Activated gamma-delta T cell treated with Interleukin-2 at 50 U/mL for 16 hours (primary cell): ENCODE measurements at regions not wholly inside any gene's neighbourhood (a gene's known extent, or its start where the extent isn't known, plus 50 kb on each side); places are given as distances from the start of the nearest gene placed in this dataset.

Experiments used
- DNase-seq: peaks from one replicate; pipeline ENCODE4 v3.0.0-alpha.2; 2020

DNA sequence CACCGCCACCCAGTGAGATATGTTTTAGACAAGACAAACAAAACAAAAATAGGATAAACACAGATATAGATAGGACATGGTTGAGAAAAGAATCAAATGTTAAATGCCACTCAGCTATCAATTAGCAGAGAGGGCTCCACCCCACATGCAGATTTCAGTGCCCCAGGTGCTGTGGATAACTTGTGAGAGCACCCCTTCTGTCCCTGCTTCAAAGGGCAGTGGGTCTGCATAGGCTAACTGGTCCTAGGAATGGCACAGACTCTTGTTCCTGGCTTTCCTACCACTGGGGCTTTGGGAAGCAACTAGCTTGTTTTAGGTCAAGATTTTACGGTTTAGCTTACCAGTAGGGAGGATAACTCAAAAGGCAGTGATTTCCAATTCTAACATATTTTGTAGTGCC, 460.3 kb downstream of the TSHZ3 start:
- DNase-seq = no peak

DNA sequence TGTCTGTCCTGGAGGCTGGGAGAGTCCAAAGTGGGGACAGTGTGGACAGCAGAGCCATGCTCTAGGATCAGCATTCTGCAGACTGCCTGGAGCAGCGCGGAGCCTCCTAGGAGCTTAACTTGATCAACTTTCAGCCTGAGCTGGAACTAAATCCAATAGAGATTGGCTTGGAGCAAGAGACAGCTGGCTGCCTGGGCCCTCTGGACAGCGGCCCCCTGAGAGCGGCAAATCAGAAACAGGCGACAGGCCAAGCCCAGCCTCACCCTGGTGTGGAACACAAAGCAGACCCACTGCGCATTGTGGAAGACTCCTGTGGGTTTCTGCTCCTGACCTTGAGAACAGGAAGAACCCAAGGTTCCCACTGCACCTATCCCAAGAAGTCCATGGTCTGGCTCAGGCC, 462.2 kb downstream of the TSHZ3 start:
- DNase-seq = no peak

DNA sequence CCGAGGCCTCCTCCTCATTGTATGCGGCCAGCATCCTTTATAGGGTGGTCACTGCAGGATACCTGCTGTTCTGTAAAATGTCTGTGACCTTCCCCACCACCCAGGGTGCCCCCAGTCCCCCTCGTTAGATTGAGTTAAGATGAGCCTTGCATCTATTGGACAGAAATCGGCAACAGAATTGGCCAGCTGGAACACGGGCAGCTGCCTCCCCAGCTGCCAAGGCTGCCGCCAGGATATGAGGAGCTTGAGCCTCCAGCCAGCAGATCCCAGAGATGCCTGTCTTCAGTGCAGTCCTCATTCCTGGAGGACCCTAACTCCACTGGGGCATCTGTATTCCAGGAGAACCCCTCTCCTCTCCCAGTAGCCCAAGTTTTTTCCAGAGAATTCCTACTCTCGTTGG, 463.0 kb downstream of the TSHZ3 start:
- no peak for DNase-seq

DNA sequence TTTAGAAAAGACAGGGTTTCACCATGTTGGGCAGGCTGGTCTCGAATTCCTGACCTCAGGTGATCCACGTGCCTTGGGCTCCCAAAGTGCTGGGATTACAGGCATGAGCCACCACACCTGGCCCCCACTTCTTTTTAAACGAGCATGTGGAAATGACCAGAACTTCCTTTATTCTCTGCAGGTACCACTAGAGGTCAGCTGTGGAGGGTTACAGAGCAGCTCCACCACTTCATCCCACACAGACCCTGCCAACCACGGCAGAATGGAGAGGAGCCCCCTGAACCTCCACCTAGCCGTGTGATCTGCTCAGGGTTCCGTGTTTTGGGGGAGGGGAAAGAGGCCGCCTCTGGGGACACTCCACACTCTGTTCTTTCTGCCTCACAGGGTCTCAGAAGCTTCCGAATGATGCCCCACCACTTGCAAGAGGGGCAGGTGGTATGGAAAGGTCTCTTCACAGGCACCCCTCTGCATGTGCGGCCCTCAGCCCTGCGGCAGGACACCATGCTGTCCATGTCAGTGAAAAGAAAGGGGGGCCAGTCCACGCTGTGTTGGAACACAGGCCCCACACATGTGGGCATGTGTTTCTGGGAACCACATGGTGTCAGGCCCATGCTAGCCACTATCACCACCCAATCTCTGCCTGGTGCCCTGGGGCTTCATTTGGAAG, 465.0 kb downstream of the TSHZ3 start:
- DNase-seq = no peak

DNA sequence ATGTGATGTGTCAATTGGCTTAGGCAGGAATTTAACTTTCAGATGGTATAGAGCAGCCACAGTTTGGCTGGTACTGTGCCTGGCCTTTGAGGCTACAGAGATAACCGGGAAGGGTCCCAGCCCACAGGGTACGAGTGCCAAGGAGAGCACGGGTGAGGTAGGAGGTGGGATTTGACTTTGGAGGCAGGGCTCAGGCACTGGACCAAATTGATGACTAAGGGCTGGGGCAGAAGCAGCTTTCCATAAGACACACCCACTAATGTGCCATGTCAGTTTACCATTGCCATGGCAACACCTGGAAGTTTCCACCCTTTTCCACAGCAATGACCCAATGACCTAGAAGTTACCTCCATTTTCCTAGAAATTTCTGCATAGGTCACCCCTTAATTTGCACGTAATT, 466.2 kb downstream of the TSHZ3 start:
- no peak for DNase-seq

DNA sequence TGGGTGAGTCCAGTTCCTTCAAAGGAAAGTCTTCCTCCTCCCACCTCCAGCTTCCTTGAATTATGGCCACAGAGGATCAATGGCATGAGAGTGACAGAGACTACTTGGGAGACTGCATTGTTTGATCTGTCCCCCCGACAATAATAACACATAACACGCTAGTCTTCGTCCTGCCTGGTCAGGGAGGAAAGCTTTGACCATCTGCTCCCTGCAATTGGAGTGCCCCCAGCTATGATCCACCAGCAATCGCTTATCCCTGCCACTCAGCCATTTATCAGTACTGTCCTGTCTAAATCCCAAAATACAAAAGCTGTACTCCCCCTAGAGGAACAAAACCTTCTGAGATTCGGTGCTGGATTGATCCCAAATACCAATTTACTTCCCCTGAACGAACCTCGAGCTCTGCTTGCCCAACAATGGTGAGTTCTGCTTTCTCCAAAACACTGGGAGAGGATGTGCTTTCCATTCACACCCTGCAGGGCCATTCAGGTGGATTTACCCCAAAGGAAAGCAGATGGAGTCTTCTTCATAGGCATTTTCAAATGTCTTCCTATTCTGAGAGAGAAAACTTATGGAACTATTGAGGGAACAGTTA, 466.7 kb downstream of the TSHZ3 start:
- DNase-seq = no peak

DNA sequence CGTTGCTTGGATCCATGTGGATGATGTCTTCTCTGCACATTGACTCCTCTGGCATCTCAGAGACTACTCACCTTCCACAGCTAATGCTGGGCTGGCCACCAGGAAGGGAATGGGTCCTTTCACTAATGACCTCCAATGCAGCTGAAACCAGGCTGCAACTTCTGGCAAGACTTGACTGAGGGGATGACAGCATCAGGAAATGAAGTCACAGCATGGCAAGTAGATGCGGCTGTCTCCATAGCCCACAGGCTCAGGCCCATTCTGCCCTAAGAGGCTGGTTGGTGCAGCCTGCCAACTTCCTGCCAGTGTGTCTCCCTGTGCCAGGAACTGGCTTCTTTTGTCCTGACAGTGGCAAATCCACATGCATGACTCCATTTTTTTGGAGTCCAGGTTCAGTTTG, 467.3 kb downstream of the TSHZ3 start:
- no peak for DNase-seq

DNA sequence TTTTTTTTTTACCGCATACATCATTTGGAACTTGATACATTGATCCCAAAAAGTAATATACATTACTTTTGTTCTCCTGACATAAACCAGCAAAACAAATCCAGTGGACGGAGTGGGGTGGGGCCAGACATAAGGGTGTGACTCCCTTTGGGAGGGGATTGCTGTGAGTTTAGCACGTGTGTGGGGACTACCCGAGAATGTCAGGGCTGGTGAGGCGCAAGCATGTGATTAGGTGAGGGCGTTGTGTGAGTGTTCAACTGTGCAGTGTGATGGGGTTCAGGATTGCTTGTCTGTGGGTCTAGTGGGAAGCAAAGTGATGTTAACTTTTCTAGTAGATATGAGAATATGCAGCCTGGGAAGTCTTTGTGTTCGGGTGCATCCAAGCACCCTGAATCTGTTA, 468.0 kb downstream of the TSHZ3 start:
- DNase-seq = no peak

DNA sequence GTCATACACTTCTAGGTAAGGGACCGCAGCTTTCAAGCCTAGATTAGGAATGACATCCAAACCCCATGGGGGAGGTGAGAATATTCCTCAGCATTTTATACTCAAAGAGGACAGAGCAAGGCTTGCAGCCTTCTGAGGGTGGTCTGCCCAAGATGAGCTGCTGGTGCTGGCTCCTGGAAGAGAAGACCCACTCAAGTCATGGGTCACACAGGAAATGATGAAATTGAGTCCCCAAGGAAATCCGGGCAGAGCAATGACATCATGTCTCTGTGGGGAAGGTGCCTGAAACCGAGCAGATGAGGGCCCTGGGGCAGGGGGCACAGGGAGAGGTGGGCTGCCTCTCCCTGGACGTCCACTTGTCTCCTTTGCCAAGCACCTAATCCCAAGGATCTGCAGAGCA, 468.7 kb downstream of the TSHZ3 start:
- DNase-seq = no peak

DNA sequence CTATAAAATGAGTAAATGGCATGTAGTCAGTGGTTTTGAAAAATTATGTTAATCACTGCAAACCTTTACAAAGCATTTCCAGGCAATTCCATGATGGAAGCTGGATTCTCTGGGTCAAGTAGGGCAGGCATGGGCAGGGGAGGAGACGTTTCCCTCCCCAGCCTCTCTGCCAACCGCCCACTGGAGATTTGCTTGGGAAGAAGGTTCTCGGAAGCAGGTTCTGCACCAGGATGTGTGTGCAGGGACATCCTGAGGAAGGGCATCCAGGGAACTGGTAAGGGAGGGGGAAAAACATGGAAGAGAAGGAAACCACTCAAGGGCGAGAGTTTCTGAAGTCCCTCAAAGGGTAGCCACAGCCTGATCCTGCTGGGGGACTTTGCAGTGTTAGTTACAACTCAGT, 469.1 kb downstream of the TSHZ3 start:
- DNase-seq = no peak

DNA sequence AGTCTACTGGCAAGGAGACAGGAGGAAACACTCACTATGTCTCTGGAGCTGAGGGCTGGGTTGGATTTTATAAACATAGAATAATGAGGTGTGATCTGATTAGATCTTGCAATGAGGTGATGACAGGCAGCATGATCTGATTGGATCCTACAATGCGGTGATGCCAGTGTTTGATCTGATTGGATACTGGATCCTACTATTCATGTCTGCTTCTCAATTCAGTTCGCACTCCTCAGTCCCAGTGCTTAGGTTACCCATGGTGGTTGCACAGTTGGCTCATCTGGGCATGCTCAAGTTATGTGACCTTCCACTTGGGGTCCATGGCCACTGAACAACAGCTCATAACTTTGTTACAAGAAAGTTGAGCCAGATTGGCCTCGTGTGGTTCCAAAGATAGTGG, 469.5 kb downstream of the TSHZ3 start:
- no peak for DNase-seq

DNA sequence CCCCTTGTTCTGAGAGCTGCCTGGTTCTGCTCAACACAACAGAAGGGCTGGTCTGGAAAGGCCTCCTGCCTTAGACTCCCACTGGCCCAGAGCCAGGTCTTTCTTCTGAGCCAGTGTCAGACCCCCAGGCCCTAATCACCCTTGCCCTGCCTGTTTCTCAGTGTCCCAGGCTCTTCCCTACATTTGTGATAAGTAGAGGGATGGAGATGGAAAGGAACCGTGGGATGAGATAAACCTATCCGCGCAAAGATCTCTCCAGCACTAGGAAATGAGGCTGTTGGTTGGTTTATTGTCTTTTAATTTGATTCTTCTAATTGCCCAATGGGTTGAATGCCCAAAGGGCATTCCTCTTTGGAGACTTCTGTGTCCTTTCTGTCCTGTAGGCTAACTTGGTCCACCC, 470.0 kb downstream of the TSHZ3 start:
- DNase-seq = no peak

DNA sequence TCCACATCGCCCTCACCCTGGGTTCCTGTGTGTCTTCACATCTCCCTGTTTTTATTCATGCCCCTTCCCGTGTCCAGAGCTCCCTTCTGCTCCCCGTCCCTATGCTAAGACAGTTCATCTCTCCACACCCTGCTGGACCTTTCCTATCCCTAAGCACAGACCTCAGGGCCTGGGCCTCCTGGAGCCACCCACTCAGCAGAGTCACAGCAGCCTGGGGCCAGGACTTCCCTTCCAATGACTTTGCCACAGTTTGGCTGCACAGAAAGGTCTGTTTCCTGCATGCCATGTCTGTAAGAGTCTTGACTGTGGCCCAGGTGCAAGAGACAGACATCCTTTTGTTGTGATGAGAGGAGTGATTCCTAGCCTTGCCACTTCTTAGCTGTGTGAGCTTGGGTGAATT, 470.7 kb downstream of the TSHZ3 start:
- no peak for DNase-seq

DNA sequence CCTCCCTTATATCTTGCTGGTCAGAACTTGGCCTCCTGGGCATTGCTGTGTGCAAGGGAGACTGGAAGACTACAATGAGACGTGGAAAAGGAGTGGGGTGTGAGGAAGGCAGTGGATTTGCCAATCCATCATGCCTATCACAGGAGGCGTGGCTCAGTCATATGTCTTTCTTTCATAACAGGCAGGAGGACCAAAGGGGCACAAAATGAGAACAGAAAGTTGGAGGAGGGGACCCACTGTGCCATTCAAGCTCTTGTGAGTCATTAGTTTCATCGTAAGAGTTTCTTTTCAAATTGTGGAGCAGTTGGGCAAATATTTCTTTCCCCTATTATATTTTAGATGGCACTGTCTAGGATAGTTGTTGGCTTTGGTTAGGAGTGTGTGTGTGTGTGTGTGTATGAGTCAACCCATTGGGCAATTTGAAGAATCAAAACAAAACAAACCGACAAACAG, 471.5 kb downstream of the TSHZ3 start:
- DNase-seq = no peak

DNA sequence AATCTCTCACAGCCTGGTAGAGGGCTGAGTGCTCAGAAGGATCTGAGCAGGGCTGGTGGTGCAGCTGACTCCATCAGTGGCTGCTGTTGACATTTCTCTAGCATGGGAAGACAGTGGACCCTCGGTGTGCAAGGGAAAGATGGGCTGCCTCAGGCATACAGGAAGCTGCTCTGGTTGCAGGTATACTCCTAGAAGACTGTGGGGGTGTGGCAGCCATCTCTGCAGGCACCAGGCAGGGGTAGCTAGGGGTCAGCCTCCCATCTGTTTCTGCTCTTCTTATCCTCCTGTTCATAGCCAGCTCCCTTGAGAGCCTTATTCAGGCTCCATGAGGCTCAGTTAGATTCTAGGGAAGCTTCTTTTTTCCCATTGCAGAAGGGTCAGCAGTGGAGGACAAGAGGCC, 475.5 kb downstream of the TSHZ3 start:
- no peak for DNase-seq

DNA sequence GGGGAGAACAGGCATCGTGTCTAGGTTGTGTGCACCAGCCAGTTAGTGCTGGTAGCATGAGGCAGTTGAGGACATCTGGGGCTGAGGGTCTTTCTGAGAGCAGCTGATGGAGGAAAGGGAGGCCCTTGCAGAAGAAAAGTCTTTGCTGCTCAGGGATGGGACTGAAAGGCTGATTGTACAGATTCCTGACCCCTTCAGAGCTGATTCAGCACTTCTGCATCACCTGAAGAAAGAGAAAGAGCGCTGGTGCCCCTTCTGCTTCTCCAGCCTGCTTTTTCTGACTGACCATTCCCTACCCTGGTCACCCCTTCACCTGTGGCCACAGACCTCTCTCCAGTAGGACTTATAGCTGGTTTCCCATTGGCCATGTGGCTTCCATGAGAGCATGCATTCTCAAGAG, 476.2 kb downstream of the TSHZ3 start:
- no peak for DNase-seq

DNA sequence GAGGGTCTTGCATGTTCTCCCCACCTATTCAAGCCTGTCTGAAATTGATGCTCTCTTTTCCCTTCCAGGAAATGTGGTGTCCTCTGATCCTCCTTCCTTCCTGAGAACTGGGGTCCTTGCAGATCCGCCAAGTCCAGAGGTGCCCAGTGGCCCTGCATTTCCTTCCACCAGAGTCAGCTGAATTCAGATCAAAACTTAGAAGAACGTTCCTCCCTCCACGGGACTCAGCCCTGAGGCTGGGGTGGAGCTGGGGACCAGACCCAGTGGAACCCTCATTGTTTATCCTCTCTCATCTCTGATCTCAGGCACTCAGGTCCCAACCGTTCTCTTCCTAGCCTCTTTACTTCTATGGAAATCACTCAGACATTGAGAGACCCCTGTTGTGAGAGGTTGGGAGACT, 477.3 kb downstream of the TSHZ3 start:
- DNase-seq = no peak

DNA sequence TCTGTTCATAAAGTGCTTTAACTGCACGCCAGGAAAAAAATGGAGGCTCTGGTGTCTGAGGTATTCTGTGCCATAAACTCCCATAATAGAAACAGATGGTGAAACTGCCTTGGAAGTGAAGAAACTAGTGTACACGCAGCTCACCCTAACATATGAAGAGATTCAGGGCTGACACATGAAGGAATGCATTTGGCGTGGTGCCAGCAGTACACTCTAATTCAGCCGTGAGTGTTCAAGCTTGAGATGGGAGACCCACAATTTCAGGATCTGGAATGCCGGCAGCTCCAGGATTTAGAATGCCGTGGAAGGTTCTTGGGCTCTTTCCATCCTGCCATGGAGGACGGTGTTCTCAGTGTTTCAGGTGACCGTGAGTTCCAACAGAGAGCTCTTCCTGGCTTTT, 478.4 kb downstream of the TSHZ3 start:
- DNase-seq = no peak

DNA sequence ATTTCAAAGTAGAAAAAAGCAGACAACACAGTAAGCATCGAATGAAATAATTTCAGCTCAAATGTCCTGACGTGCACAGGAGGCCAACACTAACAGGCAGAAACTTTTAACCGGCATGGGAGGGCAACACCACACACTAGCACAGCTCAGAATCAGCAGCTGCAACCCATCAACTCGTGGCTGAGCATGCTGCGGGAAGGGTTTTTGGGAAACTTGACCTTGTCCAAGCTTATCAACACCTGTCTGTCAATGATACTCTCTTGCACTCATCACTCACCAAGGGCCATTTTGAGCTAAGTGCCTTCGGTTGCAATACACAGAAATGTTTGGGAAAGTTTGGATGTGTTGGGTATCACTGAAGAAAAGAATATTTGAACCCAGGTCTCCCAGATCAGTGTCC, 483.7 kb downstream of the TSHZ3 start:
- no peak for DNase-seq

DNA sequence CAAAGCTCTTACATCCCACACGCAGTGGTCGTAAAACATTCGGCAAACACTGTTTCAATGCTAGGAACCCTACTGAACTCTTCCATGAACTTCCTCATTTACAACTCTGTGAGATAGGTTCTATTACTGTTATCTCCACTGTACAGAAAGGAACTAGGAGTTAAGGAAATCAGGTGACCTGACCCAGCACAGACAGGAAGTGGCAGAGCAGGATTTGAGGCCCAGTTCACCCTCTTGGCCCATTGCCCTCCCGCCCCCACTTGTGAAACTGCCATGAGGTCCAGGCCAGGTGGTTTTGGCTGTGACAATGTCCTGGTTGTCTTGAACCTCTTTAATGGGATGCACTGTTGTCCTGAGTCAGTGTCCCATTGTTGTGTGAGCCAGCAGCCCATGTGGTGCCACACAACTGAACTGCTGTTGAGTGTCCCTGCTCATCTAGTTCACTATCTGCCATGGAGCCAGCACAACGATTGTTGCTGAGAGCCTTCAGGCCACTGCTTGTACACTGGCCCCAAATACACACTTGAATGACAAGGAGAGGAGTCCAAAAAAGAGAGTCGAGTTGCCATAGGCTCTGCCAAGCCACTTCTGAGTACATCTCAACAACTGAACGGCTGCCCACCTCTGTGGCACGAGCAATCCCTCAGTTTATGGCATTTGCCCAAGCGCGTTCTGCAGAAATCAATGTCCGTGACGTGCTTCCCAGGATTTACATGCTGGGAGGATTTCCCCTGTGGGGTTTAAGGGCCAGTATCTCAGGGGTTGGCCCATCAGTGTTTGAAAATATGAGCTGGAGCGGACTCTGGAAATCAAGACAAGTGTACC, 484.6 kb downstream of the TSHZ3 start:
- no peak for DNase-seq

DNA sequence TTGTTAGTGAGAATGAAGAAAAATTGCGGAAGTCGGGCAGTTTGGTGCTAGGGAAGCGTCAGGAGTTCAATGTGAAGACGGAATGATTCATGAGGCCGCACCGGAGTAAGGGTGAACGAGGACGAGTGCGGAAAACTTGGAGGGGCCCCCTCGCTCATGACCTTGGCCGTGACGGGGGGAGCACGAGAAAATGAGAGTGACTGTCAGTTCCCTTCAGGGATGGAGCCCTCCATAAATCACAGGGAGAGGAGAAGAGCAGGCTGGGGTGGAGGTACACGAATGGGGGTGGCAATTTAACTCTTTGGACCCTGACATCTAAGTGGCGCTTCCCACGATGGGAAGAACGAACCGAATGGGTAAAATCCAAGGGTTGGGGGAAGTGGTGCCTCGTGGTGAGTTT, 486.4 kb downstream of the TSHZ3 start:
- DNase-seq = no peak

DNA sequence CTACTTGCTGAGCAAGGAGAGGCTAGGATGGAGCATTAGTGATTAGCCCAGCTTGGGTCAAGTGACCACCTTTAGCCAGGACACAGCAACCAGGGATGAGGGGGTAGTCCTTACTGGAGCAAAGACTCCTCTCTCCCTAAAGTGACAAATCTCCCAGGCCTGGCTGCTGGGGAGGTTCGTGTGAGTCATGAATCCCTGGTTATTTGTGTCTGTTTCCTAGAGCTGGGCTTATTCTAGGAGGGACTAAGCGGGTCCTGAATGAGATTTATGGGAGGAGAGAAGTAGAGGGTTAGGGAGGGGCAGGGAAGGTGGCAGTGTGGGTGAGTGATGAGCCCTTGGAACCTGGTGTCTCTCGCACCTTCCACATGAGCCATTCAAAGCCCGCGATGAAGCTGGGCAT, 487.3 kb downstream of the TSHZ3 start:
- DNase-seq = no peak

DNA sequence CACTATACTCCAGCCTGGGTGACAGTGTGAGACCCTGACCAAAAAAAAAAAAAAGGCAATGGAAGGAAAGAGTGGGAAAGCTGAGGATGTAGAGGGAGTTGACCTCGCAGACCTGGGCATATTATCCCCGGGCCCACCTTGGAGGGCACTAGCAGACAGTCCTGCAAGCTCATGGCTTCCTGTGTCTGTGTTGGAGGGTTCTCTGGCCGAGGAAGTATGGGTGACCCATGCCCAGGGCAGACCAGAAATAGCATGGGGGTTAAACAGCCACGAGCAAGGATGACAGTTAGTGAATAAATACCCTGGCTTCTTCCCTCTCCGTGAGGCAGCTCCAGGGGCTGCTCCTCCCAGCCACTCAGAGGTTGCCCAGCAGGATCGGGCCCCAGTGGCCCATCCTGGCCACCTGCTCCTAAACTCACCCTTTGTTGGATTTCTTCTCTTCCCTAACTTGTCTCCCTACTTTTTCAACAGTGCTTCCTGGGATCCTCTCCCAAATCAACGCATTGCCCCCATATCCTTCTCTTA, 485.8 kb downstream of the ZNF536 start:
- no peak for DNase-seq

DNA sequence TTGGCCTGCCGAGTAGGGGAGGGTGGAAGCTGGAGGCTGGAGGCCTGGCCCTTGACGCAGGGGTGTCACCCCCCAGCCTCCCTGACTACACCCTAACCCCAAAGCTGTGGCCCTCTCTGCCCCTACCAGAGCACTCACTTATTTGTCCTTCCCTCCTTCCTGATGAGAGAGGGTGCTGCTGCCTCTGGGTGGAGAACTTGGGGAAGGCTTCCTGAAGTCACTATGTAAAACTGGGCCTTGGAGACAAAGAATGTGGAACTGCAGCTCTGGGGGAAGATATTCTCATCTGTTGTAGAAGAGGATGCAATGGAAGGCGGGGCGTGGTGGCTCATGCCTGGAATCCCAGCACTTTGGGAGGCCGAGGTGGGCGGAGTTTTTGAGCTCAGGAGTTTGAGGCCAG, 485.2 kb downstream of the ZNF536 start:
- no peak for DNase-seq
